Naive B cell (primary cell): ENCODE measurements at regions not wholly inside any gene's neighbourhood (a gene's known extent, or its start where the extent isn't known, plus 50 kb on each side); places are given as distances from the start of the nearest gene placed in this dataset.

Experiments
- ATAC-seq, 2 donors: fragments of 150-1000 bp; cut with Tn5 transposase; 2 replicates each; pipeline ENCODE4 v1.10.0; 2021; ENCODE audit warnings: low read depth in 2 of 2, mild to moderate bottlenecking in 2 of 2, moderate library complexity in 2 of 2
- DNase-seq: peaks from one replicate; pipeline ENCODE4 v3.0.0; 2022
- H3K27ac Mint-ChIP-seq, 6 donors: one replicate each; pipeline ENCODE4 v1.8.0; 2020 to 2022; ENCODE audit warnings: mild to moderate bottlenecking in 6 of 6, mixed read lengths in 6 of 6, moderate library complexity in 5 of 6, inconsistent platforms in 2 of 6
- H3K27me3 Mint-ChIP-seq, 3 donors: one replicate each; pipeline ENCODE4 v1.8.0; 2021 to 2022; ENCODE audit warnings: mixed read lengths in 3 of 3, mild to moderate bottlenecking in 1 of 3
- H3K36me3 Mint-ChIP-seq, 2 donors: one replicate each; pipeline ENCODE4 v1.8.0; 2020 to 2022; ENCODE audit warnings: mixed read lengths in 2 of 2, inconsistent platforms in 1 of 2, mild to moderate bottlenecking in 1 of 2
- H3K4me1 Mint-ChIP-seq, 3 donors: one replicate each; pipeline ENCODE4 v1.8.0; 2020 to 2022; ENCODE audit warnings: mixed read lengths in 3 of 3, inconsistent platforms in 1 of 3, mild to moderate bottlenecking in 1 of 3, moderate library complexity in 1 of 3
- H3K4me3 Mint-ChIP-seq, 8 donors: one replicate each; pipeline ENCODE4 v1.8.0; 2020 to 2022; ENCODE audit warnings: mild to moderate bottlenecking in 8 of 8, mixed read lengths in 8 of 8, moderate library complexity in 8 of 8, inconsistent platforms in 2 of 8
- H3K9me3 Mint-ChIP-seq, 7 donors: one replicate each; pipeline ENCODE4 v1.8.0; 2020 to 2022; ENCODE audit warnings: mixed read lengths in 7 of 7, mild to moderate bottlenecking in 5 of 7, inconsistent platforms in 2 of 7, moderate library complexity in 1 of 7

GRCh38 chr18:10055125-10055750 is 141.4 kb downstream of the VAPA start:
- Mint-ChIP-seq H3K4me3 (no peak overlapping the region), H3K9me3 (no peaks in the 10 kb centered on the region), H3K27me3 (peaks cover 0 to 9% (median 5%) of the 10 kb centered on the region in 3 donors), H3K27ac (no peak overlapping the region), H3K36me3 (no peaks in the 10 kb centered on the region), H3K4me1 (peaks cover 13 to 16% (median 15%) of the 10 kb centered on the region in 3 donors)
- DNase-seq: no peak
- ATAC-seq: no peak

- Mint-ChIP-seq H3K4me1 (peaks cover 13 to 16% (median 15%) of the 10 kb centered on the region in 3 donors), H3K27me3 (peaks cover 0 to 14% (median 5%) of the 10 kb centered on the region in 3 donors), H3K9me3 (no peaks in the 10 kb centered on the region), H3K4me3 (no peak overlapping the region), H3K27ac (no peak overlapping the region), H3K36me3 (no peaks in the 10 kb centered on the region)
- DNase-seq (no peak), ATAC-seq (no peak)
Observed at GRCh38 chr18:10056506-10056905, 142.7 kb downstream of the VAPA start.

- Mint-ChIP-seq H3K4me1 (peaks cover 13 to 18% (median 16%) of the 10 kb centered on the region in 3 donors), H3K27me3 (peaks cover 0 to 14% (median 5%) of the 10 kb centered on the region in 3 donors), H3K27ac (peak overlapping the region in 2 of 6 donors; percentile 47 to 53), H3K4me3 (peak overlapping the region in 1 of 8 donors; percentile 51), H3K9me3 (no peaks in the 10 kb centered on the region), H3K36me3 (no peaks in the 10 kb centered on the region)
- DNase-seq: no peak
- ATAC-seq: peak in 1 of 2 donors; percentile 40
Observed at GRCh38 chr18:10057401-10057893, 143.6 kb downstream of the VAPA start.

GRCh38 chr18:10057894-10058791 is 144.3 kb downstream of the VAPA start:
- H3K27ac Mint-ChIP-seq: no peak overlapping the region
- H3K9me3 Mint-ChIP-seq: no peaks in the 10 kb centered on the region
- H3K4me3 Mint-ChIP-seq: peak overlapping the region in 1 of 8 donors; percentile 59
- no peaks in the 10 kb centered on the region for H3K36me3 Mint-ChIP-seq
- H3K4me1 Mint-ChIP-seq: peaks cover 17 to 22% (median 21%) of the 10 kb centered on the region in 3 donors
- DNase-seq (no peak), ATAC-seq (no peak)
- H3K27me3 Mint-ChIP-seq: peaks cover 0 to 14% (median 5%) of the 10 kb centered on the region in 3 donors

- peak overlapping the region in 2 of 6 donors; percentile 4 to 46 for H3K27ac Mint-ChIP-seq
- no peak overlapping the region for H3K4me3 Mint-ChIP-seq
- H3K27me3 Mint-ChIP-seq: peaks cover 0 to 8% (median 5%) of the 10 kb centered on the region in 3 donors
- no peaks in the 10 kb centered on the region for H3K36me3 Mint-ChIP-seq
- DNase-seq (no peak), ATAC-seq (no peak)
- no peaks in the 10 kb centered on the region for H3K9me3 Mint-ChIP-seq
- H3K4me1 Mint-ChIP-seq: peaks cover 17 to 22% (median 22%) of the 10 kb centered on the region in 3 donors
Observed at GRCh38 chr18:10059610-10060468, 146.0 kb downstream of the VAPA start.

- DNase-seq: no peak
- no peaks in the 10 kb centered on the region for H3K36me3 Mint-ChIP-seq
- ATAC-seq: no peak
- no peak overlapping the region for H3K4me3 Mint-ChIP-seq
- H3K9me3 Mint-ChIP-seq: no peaks in the 10 kb centered on the region
- peaks cover 17 to 22% (median 22%) of the 10 kb centered on the region in 3 donors for H3K4me1 Mint-ChIP-seq
- H3K27me3 Mint-ChIP-seq: peaks cover 0 to 8% (median 5%) of the 10 kb centered on the region in 3 donors
- peak overlapping the region in 1 of 6 donors; percentile 11 for H3K27ac Mint-ChIP-seq
Observed at GRCh38 chr18:10060469-10060782, 146.6 kb downstream of the VAPA start.

DNA sequence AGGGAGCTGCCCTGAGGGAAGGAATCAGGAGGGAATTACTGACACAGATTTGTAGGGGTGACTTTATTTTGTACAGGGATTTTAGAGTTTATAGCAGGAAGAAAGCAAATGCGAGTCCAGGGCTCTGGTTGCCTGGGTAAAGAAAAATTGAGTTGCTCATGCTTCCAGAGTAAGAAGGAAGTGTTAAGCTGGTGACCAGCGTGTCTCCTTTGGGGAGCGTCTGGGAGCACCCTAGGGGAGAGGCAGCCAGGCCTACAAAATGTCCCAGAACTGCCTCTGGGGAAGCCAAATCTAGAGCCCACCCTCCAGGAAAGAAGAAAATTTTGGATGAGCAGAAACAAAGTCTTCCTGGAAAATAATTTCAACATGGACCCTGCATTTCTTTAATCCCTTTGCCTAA is 147.0 kb downstream of the VAPA start:
- Mint-ChIP-seq H3K27ac (peak overlapping the region in 1 of 6 donors; percentile 11), H3K9me3 (no peaks in the 10 kb centered on the region), H3K4me1 (peaks cover 17 to 22% (median 22%) of the 10 kb centered on the region in 3 donors), H3K4me3 (peak overlapping the region in 1 of 8 donors; percentile 14), H3K36me3 (no peaks in the 10 kb centered on the region), H3K27me3 (peaks cover 0 to 8% (median 5%) of the 10 kb centered on the region in 3 donors)
- DNase-seq (no peak), ATAC-seq (no peak)

DNA sequence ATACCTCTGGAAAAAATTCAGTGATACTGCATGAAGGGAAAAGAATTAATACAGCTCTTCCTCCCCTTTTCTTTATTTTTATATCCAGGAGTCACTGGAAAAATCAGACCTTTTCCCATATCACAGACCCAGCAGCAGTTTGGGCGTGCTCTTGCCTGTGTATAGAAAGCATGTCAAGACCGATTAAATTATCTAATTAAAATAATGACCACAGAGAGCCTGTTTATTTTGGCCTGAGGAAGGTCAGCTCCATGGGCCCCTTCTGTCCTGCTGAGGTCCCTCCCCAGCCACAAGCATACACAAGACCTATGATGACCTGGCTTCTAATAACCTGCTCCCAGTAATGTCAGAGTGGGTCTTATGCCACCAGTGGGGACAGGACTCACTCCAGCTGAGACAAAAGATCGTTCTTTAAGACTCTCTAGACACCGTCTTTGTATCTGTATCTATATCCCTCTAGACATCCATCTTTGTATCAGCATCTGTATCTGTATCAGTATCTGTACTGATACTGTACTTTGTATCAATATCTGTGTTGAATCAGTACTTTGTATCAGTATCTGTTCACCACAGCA is 147.8 kb downstream of the VAPA start:
- H3K27ac Mint-ChIP-seq: peak overlapping the region in 1 of 6 donors; percentile 63

GRCh38 chr18:10062302-10063300 is 148.8 kb downstream of the VAPA start:
- H3K27ac Mint-ChIP-seq: peak overlapping the region in 2 of 6 donors; percentile 8 to 18
- DNase-seq: no peak
- ATAC-seq: no peak
- H3K9me3 Mint-ChIP-seq: no peaks in the 10 kb centered on the region
- peaks cover 0 to 8% (median 5%) of the 10 kb centered on the region in 3 donors for H3K27me3 Mint-ChIP-seq
- peak overlapping the region in 1 of 8 donors; percentile 7 for H3K4me3 Mint-ChIP-seq
- H3K4me1 Mint-ChIP-seq: peaks cover 7 to 13% (median 10%) of the 10 kb centered on the region in 3 donors
- H3K36me3 Mint-ChIP-seq: no peaks in the 10 kb centered on the region

More for the DNA sequence above, 147.8 kb downstream of the VAPA start:
- DNase-seq (no peak), ATAC-seq (no peak)
- Mint-ChIP-seq H3K4me1 (peaks cover 17 to 22% (median 19%) of the 10 kb centered on the region in 3 donors), H3K9me3 (no peaks in the 10 kb centered on the region), H3K27me3 (peaks cover 0 to 8% (median 5%) of the 10 kb centered on the region in 3 donors), H3K4me3 (no peak overlapping the region), H3K36me3 (no peaks in the 10 kb centered on the region)

GRCh38 chr18:10063489-10063888 is 149.7 kb downstream of the VAPA start:
- no peak for ATAC-seq

DNA sequence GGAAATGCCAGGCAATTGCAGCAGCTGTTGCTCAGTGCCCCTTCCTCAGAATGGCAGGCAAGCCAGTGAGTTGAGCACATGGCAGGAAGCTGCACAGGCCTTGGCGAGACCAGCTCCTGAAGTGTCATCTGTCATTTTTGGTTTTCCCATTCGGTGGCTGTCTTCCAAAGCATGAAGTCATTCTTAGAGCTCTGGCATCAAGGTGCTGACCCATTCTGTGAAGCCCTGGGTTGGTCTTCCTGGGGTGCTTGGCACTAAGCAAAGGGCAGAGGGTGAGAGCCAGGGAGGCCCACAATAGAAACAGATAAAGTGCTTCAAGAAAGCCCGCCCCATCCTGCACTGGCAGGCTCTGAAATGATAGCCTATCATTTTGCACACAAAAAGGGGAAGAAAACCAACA is 150.5 kb downstream of the VAPA start:
- Mint-ChIP-seq H3K4me1 (peaks cover 6 to 8% (median 7%) of the 10 kb centered on the region in 3 donors), H3K9me3 (no peaks in the 10 kb centered on the region), H3K27ac (no peak overlapping the region), H3K27me3 (peaks cover 0 to 8% (median 5%) of the 10 kb centered on the region in 3 donors), H3K4me3 (no peak overlapping the region), H3K36me3 (no peaks in the 10 kb centered on the region)
- DNase-seq (no peak), ATAC-seq (no peak)

More at GRCh38 chr18:10063489-10063888, 149.7 kb downstream of the VAPA start:
- no peak overlapping the region for H3K4me3 Mint-ChIP-seq
- H3K27ac Mint-ChIP-seq: peak overlapping the region in 1 of 6 donors; percentile 55
- no peaks in the 10 kb centered on the region for H3K36me3 Mint-ChIP-seq
- H3K27me3 Mint-ChIP-seq: peaks cover 0 to 8% (median 5%) of the 10 kb centered on the region in 3 donors
- peaks cover 6 to 7% (median 6%) of the 10 kb centered on the region in 3 donors for H3K4me1 Mint-ChIP-seq
- H3K9me3 Mint-ChIP-seq: no peaks in the 10 kb centered on the region
- no peak for DNase-seq

GRCh38 chr18:10065296-10065695 is 151.5 kb downstream of the VAPA start:
- Mint-ChIP-seq H3K27ac (no peak overlapping the region), H3K4me3 (no peak overlapping the region), H3K36me3 (no peaks in the 10 kb centered on the region), H3K27me3 (peaks cover 0 to 4% (median 0%) of the 10 kb centered on the region in 3 donors), H3K4me1 (peaks cover 6 to 8% (median 7%) of the 10 kb centered on the region in 3 donors), H3K9me3 (no peaks in the 10 kb centered on the region)
- ATAC-seq (no peak), DNase-seq (no peak)
